ENCODE measurements at regions not wholly inside any gene's neighbourhood (a gene's known extent, or its start where the extent isn't known, plus 50 kb on each side); places are given as distances from the start of the nearest gene placed in this dataset.

DNA sequence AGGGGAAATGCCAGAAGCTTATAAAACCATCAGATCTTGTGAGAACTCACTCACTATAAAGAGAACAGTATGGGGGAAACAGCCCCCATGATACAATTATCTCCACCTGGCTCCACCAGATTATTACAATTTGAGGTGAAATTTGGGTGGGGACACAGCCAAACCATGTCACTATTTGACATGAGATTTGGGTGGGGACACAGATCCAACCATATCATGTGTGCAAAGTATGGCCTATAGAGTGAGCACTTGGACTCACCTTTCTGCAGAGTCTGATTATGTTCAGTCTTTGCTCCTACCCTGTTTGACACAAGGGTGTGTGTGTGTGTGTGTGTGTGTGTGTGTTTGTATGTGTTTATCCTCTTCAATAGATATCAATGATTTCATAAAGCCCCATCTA is 287.5 kb downstream of the ZNF536 start:
- TF ChIP-seq, protein P1, sequence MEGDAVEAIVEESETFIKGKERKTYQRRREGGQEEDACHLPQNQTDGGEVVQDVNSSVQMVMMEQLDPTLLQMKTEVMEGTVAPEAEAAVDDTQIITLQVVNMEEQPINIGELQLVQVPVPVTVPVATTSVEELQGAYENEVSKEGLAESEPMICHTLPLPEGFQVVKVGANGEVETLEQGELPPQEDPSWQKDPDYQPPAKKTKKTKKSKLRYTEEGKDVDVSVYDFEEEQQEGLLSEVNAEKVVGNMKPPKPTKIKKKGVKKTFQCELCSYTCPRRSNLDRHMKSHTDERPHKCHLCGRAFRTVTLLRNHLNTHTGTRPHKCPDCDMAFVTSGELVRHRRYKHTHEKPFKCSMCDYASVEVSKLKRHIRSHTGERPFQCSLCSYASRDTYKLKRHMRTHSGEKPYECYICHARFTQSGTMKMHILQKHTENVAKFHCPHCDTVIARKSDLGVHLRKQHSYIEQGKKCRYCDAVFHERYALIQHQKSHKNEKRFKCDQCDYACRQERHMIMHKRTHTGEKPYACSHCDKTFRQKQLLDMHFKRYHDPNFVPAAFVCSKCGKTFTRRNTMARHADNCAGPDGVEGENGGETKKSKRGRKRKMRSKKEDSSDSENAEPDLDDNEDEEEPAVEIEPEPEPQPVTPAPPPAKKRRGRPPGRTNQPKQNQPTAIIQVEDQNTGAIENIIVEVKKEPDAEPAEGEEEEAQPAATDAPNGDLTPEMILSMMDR (conservative IDR thresholded peaks at IDR 0.05; ENCODE audit: low read depth in 2 of 2), result no peak
- TF ChIP-seq POLR2AphosphoS5 (IDR thresholded peaks at IDR 0.05; ENCODE audit: low read depth) (no peak), EZH2phosphoT487 (IDR thresholded peaks at IDR 0.05; ENCODE audit: unreplicated experiment) (no peak), CREB1 (CRISPR knock-in tag; IDR thresholded peaks at IDR 0.05; ENCODE audit: low read depth) (no peak), EZH2 (IDR thresholded peaks at IDR 0.05; ENCODE audit: low read depth, unreplicated experiment) (no peak), NANOG (IDR thresholded peaks at IDR 0.05; ENCODE audit: borderline replicate concordance) (no peak), ZNF114 (CRISPR knock-in tag; IDR thresholded peaks at IDR 0.05) (no peak), JUNB (IDR thresholded peaks at IDR 0.05; ENCODE audit: unreplicated experiment) (no peak), STAT1 (IDR thresholded peaks at IDR 0.05; ENCODE audit: unreplicated experiment) (no peak)
- TF ChIP-seq, protein P2, sequence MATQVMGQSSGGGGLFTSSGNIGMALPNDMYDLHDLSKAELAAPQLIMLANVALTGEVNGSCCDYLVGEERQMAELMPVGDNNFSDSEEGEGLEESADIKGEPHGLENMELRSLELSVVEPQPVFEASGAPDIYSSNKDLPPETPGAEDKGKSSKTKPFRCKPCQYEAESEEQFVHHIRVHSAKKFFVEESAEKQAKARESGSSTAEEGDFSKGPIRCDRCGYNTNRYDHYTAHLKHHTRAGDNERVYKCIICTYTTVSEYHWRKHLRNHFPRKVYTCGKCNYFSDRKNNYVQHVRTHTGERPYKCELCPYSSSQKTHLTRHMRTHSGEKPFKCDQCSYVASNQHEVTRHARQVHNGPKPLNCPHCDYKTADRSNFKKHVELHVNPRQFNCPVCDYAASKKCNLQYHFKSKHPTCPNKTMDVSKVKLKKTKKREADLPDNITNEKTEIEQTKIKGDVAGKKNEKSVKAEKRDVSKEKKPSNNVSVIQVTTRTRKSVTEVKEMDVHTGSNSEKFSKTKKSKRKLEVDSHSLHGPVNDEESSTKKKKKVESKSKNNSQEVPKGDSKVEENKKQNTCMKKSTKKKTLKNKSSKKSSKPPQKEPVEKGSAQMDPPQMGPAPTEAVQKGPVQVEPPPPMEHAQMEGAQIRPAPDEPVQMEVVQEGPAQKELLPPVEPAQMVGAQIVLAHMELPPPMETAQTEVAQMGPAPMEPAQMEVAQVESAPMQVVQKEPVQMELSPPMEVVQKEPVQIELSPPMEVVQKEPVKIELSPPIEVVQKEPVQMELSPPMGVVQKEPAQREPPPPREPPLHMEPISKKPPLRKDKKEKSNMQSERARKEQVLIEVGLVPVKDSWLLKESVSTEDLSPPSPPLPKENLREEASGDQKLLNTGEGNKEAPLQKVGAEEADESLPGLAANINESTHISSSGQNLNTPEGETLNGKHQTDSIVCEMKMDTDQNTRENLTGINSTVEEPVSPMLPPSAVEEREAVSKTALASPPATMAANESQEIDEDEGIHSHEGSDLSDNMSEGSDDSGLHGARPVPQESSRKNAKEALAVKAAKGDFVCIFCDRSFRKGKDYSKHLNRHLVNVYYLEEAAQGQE (IDR thresholded peaks at IDR 0.05; ENCODE audit: unreplicated experiment), result no peak
- TF ChIP-seq, protein P3, sequence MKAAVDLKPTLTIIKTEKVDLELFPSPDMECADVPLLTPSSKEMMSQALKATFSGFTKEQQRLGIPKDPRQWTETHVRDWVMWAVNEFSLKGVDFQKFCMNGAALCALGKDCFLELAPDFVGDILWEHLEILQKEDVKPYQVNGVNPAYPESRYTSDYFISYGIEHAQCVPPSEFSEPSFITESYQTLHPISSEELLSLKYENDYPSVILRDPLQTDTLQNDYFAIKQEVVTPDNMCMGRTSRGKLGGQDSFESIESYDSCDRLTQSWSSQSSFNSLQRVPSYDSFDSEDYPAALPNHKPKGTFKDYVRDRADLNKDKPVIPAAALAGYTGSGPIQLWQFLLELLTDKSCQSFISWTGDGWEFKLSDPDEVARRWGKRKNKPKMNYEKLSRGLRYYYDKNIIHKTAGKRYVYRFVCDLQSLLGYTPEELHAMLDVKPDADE (IDR thresholded peaks at IDR 0.05), result no peak
- TF ChIP-seq, protein P4, sequence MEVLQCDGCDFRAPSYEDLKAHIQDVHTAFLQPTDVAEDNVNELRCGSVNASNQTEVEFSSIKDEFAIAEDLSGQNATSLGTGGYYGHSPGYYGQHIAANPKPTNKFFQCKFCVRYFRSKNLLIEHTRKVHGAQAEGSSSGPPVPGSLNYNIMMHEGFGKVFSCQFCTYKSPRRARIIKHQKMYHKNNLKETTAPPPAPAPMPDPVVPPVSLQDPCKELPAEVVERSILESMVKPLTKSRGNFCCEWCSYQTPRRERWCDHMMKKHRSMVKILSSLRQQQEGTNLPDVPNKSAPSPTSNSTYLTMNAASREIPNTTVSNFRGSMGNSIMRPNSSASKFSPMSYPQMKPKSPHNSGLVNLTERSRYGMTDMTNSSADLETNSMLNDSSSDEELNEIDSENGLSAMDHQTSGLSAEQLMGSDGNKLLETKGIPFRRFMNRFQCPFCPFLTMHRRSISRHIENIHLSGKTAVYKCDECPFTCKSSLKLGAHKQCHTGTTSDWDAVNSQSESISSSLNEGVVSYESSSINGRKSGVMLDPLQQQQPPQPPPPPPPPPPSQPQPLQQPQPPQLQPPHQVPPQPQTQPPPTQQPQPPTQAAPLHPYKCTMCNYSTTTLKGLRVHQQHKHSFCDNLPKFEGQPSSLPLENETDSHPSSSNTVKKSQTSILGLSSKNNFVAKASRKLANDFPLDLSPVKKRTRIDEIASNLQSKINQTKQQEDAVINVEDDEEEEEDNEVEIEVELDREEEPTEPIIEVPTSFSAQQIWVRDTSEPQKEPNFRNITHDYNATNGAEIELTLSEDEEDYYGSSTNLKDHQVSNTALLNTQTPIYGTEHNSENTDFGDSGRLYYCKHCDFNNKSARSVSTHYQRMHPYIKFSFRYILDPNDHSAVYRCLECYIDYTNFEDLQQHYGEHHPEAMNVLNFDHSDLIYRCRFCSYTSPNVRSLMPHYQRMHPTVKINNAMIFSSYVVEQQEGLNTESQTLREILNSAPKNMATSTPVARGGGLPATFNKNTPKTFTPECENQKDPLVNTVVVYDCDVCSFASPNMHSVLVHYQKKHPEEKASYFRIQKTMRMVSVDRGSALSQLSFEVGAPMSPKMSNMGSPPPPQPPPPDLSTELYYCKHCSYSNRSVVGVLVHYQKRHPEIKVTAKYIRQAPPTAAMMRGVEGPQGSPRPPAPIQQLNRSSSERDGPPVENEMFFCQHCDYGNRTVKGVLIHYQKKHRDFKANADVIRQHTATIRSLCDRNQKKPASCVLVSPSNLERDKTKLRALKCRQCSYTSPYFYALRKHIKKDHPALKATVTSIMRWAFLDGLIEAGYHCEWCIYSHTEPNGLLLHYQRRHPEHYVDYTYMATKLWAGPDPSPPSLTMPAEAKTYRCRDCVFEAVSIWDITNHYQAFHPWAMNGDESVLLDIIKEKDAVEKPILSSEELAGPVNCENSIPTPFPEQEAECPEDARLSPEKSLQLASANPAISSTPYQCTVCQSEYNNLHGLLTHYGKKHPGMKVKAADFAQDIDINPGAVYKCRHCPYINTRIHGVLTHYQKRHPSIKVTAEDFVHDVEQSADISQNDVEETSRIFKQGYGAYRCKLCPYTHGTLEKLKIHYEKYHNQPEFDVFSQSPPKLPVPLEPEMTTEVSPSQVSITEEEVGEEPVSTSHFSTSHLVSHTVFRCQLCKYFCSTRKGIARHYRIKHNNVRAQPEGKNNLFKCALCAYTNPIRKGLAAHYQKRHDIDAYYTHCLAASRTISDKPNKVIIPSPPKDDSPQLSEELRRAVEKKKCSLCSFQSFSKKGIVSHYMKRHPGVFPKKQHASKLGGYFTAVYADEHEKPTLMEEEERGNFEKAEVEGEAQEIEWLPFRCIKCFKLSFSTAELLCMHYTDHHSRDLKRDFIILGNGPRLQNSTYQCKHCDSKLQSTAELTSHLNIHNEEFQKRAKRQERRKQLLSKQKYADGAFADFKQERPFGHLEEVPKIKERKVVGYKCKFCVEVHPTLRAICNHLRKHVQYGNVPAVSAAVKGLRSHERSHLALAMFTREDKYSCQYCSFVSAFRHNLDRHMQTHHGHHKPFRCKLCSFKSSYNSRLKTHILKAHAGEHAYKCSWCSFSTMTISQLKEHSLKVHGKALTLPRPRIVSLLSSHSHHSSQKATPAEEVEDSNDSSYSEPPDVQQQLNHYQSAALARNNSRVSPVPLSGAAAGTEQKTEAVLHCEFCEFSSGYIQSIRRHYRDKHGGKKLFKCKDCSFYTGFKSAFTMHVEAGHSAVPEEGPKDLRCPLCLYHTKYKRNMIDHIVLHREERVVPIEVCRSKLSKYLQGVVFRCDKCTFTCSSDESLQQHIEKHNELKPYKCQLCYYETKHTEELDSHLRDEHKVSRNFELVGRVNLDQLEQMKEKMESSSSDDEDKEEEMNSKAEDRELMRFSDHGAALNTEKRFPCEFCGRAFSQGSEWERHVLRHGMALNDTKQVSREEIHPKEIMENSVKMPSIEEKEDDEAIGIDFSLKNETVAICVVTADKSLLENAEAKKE (CRISPR knock-in tag; IDR thresholded peaks at IDR 0.05), result no peak
